ENCODE measurements at regions not wholly inside any gene's neighbourhood (a gene's known extent, or its start where the extent isn't known, plus 50 kb on each side); places are given as distances from the start of the nearest gene placed in this dataset.

DNA sequence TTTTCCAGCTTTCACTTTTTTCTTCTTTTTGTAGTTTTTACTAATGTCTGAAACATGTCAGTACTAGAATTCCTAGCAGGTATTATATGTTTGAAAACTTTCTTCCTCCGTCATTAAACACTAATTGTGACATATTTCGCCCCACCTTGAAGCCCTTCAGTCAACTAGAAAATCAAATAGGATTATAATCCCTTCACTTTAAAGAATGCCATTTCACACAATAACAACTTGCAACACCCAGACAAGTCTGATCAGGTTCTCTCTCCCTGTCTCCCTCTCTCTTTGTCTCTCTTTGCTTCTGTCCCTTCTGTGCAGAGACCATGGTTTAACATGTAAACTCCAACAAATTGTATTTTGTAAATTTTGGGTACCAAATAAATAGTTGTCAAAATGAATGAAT is 373.5 kb downstream of the SEMA3D start:
- Histone ChIP-seq H3K9me3 (no peaks in the 10 kb centered on the region), H3K36me3 (ENCODE audit: control insufficient read depth, insufficient read depth, low read length) (no peaks in the 10 kb centered on the region), H3K27me3 (replicated peaks; ENCODE audit: control insufficient read depth, insufficient read depth, low read length) (no peaks in the 10 kb centered on the region), H3K4me1 (no peaks in the 10 kb centered on the region), H3K4me3 (ENCODE audit: low read depth, low read length) (no peak overlapping the region)
- H3K9me3 Mint-ChIP-seq (ENCODE audit: unreplicated experiment), result no peaks in the 10 kb centered on the region
- H3K27ac Mint-ChIP-seq (ENCODE audit: unreplicated experiment), result no peak overlapping the region
- DNase-seq, result no peak
- peaks cover 6% of the 10 kb centered on the region for H3K4me1 Mint-ChIP-seq (ENCODE audit: low read depth, unreplicated experiment)
- TF ChIP-seq, protein P1, sequence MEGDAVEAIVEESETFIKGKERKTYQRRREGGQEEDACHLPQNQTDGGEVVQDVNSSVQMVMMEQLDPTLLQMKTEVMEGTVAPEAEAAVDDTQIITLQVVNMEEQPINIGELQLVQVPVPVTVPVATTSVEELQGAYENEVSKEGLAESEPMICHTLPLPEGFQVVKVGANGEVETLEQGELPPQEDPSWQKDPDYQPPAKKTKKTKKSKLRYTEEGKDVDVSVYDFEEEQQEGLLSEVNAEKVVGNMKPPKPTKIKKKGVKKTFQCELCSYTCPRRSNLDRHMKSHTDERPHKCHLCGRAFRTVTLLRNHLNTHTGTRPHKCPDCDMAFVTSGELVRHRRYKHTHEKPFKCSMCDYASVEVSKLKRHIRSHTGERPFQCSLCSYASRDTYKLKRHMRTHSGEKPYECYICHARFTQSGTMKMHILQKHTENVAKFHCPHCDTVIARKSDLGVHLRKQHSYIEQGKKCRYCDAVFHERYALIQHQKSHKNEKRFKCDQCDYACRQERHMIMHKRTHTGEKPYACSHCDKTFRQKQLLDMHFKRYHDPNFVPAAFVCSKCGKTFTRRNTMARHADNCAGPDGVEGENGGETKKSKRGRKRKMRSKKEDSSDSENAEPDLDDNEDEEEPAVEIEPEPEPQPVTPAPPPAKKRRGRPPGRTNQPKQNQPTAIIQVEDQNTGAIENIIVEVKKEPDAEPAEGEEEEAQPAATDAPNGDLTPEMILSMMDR (IDR thresholded peaks at IDR 0.05; ENCODE audit: insufficient read depth in 1 of 2, low read depth in 1 of 2, low read length in 1 of 2, severe bottlenecking in 1 of 2, unreplicated experiment in 1 of 2), result no peak
- BruUV-seq (replicated peaks), result no TSS peak
- intact Hi-C loops (cut with micrococcal nuclease; ENCODE audit: unreplicated experiment), result no loop called here
- no peak overlapping the region for H3K4me3 Mint-ChIP-seq (ENCODE audit: unreplicated experiment)
- H3K27me3 Mint-ChIP-seq (ENCODE audit: insufficient read depth, unreplicated experiment), result no peaks in the 10 kb centered on the region
- ChIA-PET POLR2A (no interaction called here), CTCF (no interaction called here)
- H3K36me3 Mint-ChIP-seq (ENCODE audit: insufficient read depth, unreplicated experiment), result no peaks in the 10 kb centered on the region

DNA sequence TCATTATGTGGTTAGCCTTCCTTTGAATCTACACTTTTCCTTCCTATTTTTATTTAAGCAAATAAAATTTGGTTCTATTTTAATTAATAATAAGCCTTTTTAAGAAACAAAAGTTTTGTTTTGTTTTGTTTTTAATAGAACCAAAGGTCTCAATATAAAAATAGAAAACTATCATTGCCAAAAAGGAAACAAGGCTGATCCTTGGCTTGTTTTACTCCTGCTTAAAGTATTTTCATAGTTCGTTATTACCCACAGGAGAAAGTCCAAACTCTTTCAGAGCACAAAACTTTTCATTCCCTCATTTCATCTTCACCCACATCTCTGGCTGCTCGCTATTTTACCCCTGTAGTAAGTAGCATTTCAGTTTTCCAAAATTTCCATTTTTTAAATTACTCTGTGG is 374.8 kb downstream of the SEMA3D start:
- H3K4me1 ChIP-seq, result no peaks in the 10 kb centered on the region
- Mint-ChIP-seq H3K27me3 (ENCODE audit: insufficient read depth, unreplicated experiment) (no peaks in the 10 kb centered on the region), H3K4me3 (ENCODE audit: unreplicated experiment) (no peak overlapping the region), H3K4me1 (ENCODE audit: low read depth, unreplicated experiment) (peaks cover 6% of the 10 kb centered on the region), H3K36me3 (ENCODE audit: insufficient read depth, unreplicated experiment) (no peaks in the 10 kb centered on the region), H3K9me3 (ENCODE audit: unreplicated experiment) (no peaks in the 10 kb centered on the region), H3K27ac (ENCODE audit: unreplicated experiment) (no peak overlapping the region)
- no peak overlapping the region for H3K4me3 ChIP-seq (ENCODE audit: low read depth, low read length)
- ChIA-PET CTCF (no interaction called here), POLR2A (no interaction called here)
- no peaks in the 10 kb centered on the region for H3K9me3 ChIP-seq
- no peak for DNase-seq
- no peaks in the 10 kb centered on the region for H3K27me3 ChIP-seq (replicated peaks; ENCODE audit: control insufficient read depth, insufficient read depth, low read length)
- TF ChIP-seq, protein P1 (IDR thresholded peaks at IDR 0.05; ENCODE audit: insufficient read depth in 1 of 2, low read depth in 1 of 2, low read length in 1 of 2, severe bottlenecking in 1 of 2, unreplicated experiment in 1 of 2), result no peak
- intact Hi-C loops (cut with micrococcal nuclease; ENCODE audit: unreplicated experiment), result no loop called here
- H3K36me3 ChIP-seq (ENCODE audit: control insufficient read depth, insufficient read depth, low read length), result no peaks in the 10 kb centered on the region
- BruUV-seq (replicated peaks), result no TSS peak

DNA sequence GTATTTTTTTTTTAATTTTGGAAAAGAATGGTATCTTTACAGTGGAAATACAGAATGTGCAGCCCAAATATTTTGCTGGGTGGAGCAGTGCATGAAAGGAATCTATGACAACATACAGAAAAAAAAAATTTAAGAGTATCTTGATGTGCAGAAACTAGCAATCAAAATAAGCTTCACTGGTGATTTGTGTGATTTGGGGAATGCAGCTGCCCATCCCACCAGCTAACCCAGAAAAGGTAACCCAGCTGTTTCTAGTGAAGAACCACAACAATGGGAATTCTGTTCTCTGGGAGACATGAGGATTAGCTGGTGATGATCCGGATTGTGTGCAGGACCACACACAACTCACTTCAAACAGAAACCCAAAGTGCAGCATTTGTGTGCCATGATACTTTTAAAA is 375.5 kb downstream of the SEMA3D start:
- TF ChIP-seq, protein P1 (IDR thresholded peaks at IDR 0.05; ENCODE audit: insufficient read depth in 1 of 2, low read depth in 1 of 2, low read length in 1 of 2, severe bottlenecking in 1 of 2, unreplicated experiment in 1 of 2), result no peak
- no peak overlapping the region for H3K27ac Mint-ChIP-seq (ENCODE audit: unreplicated experiment)
- Histone ChIP-seq H3K27me3 (replicated peaks; ENCODE audit: control insufficient read depth, insufficient read depth, low read length) (no peaks in the 10 kb centered on the region), H3K36me3 (ENCODE audit: control insufficient read depth, insufficient read depth, low read length) (no peaks in the 10 kb centered on the region), H3K9me3 (no peaks in the 10 kb centered on the region), H3K4me3 (ENCODE audit: low read depth, low read length) (no peak overlapping the region), H3K4me1 (no peaks in the 10 kb centered on the region)
- H3K36me3 Mint-ChIP-seq (ENCODE audit: insufficient read depth, unreplicated experiment), result no peaks in the 10 kb centered on the region
- ChIA-PET POLR2A (no interaction called here), CTCF (no interaction called here)
- H3K27me3 Mint-ChIP-seq (ENCODE audit: insufficient read depth, unreplicated experiment), result no peaks in the 10 kb centered on the region
- intact Hi-C loops (cut with micrococcal nuclease; ENCODE audit: unreplicated experiment), result no loop called here
- BruUV-seq (replicated peaks), result no TSS peak
- H3K4me1 Mint-ChIP-seq (ENCODE audit: low read depth, unreplicated experiment), result peaks cover 6% of the 10 kb centered on the region
- H3K4me3 Mint-ChIP-seq (ENCODE audit: unreplicated experiment), result no peak overlapping the region
- DNase-seq, result no peak
- H3K9me3 Mint-ChIP-seq (ENCODE audit: unreplicated experiment), result no peaks in the 10 kb centered on the region

All from Caco-2 (cell line).